ENCODE measurements at regions not wholly inside any gene's neighbourhood (a gene's known extent, or its start where the extent isn't known, plus 50 kb on each side); places are given as distances from the start of the nearest gene placed in this dataset.

- H3K4me2 ChIP-seq, result no peak overlapping the region
- no peaks in the 10 kb centered on the region; the same call in 1 of the 2 replicates for H3K4me1 ChIP-seq (replicated peaks; ENCODE audit: insufficient read depth)
- intact Hi-C loops (cut with micrococcal nuclease; ENCODE audit: unreplicated experiment), result no loop called here
- no peak for DNase-seq
- H3K36me3 ChIP-seq (ENCODE audit: low read depth), result no peaks in the 10 kb centered on the region
- no peaks in the 10 kb centered on the region for H4K20me1 ChIP-seq (ENCODE audit: insufficient read depth)
- H3F3A ChIP-seq (ENCODE audit: insufficient read depth, low read depth), result no peaks in the 10 kb centered on the region
- H3K27ac ChIP-seq, result no peak overlapping the region
- POLR2A ChIA-PET (ENCODE audit: unreplicated experiment), result interaction anchor here (0.6 kb wide), 1 partner anchor 12 kb away, joined by 3 read pairs; no protein-coding TSS in a partner anchor
- TF ChIP-seq, protein P1, sequence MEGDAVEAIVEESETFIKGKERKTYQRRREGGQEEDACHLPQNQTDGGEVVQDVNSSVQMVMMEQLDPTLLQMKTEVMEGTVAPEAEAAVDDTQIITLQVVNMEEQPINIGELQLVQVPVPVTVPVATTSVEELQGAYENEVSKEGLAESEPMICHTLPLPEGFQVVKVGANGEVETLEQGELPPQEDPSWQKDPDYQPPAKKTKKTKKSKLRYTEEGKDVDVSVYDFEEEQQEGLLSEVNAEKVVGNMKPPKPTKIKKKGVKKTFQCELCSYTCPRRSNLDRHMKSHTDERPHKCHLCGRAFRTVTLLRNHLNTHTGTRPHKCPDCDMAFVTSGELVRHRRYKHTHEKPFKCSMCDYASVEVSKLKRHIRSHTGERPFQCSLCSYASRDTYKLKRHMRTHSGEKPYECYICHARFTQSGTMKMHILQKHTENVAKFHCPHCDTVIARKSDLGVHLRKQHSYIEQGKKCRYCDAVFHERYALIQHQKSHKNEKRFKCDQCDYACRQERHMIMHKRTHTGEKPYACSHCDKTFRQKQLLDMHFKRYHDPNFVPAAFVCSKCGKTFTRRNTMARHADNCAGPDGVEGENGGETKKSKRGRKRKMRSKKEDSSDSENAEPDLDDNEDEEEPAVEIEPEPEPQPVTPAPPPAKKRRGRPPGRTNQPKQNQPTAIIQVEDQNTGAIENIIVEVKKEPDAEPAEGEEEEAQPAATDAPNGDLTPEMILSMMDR (conservative IDR thresholded peaks at IDR 0.05), result no peak
- no peak for TF ChIP-seq EZH2 (IDR thresholded peaks at IDR 0.05; ENCODE audit: low read depth)
- CTCF ChIA-PET, result no interaction called here
- BruUV-seq (replicated peaks), result no TSS peak
- H3K79me2 ChIP-seq (ENCODE audit: low read depth), result no peaks in the 10 kb centered on the region
- no peaks in the 10 kb centered on the region for H3K9me3 ChIP-seq (ENCODE audit: insufficient read depth, low read depth)
- H3K4me3 ChIP-seq, result no peak overlapping the region
- no peak overlapping the region for H2AFZ ChIP-seq
- no peaks in the 10 kb centered on the region; the same call in 1 of the 2 replicates for H3K9me2 ChIP-seq (ENCODE audit: insufficient read depth)
- H3K27me3 ChIP-seq (ENCODE audit: insufficient read depth, low read depth), result peaks cover 58% of the 10 kb centered on the region
Measured at GRCh38 chr2:222102575-222103349, 196.0 kb downstream of the PAX3 start.

DNA sequence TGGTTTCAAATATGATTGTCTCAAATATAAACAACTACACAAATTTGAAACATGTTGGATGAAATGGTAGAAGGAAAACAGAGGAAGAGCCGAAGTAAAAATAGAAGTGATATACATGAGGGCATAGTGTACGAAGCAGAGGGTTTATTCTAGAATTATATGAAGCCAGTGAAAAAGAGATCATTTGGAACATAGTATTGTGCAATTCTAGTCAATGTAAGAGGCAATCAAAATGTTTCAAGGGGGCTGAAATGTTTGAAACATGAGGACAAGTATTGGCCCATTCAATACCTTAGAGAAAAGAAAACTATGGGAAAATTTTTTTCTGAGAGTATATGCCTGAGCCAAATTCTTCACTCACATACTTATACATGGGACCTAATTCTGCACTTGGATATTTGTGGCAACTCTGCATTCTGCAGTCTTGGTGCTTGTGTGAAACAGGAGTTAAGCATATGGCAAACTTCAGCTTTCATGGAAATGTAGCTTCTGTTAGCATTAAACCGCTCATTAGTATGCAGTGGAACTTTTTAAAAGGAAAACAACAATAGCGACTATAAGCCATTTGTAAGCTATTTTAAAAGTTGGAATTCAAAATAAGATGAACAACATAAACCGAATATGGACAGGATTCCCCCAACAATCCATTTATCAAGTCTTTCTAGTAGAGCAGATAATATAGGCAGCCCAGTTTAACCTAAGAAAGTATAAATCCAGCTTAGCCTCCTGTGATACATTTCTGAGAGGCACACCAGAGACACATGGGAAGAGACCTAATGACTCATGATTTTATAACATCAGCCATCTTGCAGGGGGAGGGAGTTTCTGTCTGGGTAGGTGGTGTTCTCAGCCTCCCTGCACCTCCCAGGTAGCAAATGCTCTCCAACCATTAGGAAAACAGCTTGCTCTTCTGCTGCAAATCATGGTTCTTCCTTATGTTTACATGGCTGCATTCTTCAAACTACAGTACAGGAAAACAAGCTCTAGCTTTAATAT lies 197.8 kb downstream of the PAX3 start:
- CTCF ChIA-PET, result no interaction called here

DNA sequence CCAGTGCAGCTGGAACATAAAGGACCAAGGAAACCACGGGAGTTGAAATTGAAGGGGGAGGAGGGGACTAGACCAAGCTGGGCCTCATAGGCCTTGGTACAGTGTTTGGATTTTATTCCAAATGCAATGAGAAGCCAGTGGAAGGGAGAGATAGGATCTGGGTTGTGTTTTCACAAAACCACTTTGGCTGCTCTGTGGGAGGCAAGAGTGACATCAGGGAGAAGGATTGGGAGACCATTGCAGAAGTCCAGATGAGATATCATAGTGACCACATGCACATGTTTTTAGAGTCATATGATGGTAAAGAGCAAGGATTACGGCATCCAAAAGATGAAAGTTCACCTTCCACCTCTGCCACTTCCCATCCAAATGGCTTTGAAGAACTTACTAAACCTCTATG lies 210.2 kb downstream of the PAX3 start:
- Histone ChIP-seq H3K9me2 (ENCODE audit: insufficient read depth) (no peaks in the 10 kb centered on the region), H3K79me2 (ENCODE audit: low read depth) (no peaks in the 10 kb centered on the region), H3K27me3 (ENCODE audit: insufficient read depth, low read depth) (no peaks in the 10 kb centered on the region), H3K4me1 (replicated peaks; ENCODE audit: insufficient read depth) (no peaks in the 10 kb centered on the region), H3K4me3 (no peak overlapping the region), H3K9me3 (ENCODE audit: insufficient read depth, low read depth) (0 out of 2 replicates have a peak, but pooled peaks cover 8% of the 10 kb centered on the region), H2AFZ (no peak overlapping the region), H3K4me2 (no peak overlapping the region), H3F3A (ENCODE audit: insufficient read depth, low read depth) (no peaks in the 10 kb centered on the region), H3K27ac (no peak overlapping the region), H4K20me1 (ENCODE audit: insufficient read depth) (no peaks in the 10 kb centered on the region), H3K36me3 (ENCODE audit: low read depth) (no peaks in the 10 kb centered on the region)
- intact Hi-C loops (cut with micrococcal nuclease; ENCODE audit: unreplicated experiment), result no loop called here
- no peak for TF ChIP-seq EZH2 (IDR thresholded peaks at IDR 0.05; ENCODE audit: low read depth)
- TF ChIP-seq, protein P1 (conservative IDR thresholded peaks at IDR 0.05), result no peak
- ChIA-PET CTCF (no interaction called here), POLR2A (ENCODE audit: unreplicated experiment) (interaction anchor here (0.6 kb wide), 1 partner anchor 771 kb away, joined by 4 read pairs; no protein-coding TSS in a partner anchor)
- no TSS peak for BruUV-seq (replicated peaks)
- no peak for DNase-seq

More for the DNA sequence above, 197.8 kb downstream of the PAX3 start:
- no peaks in the 10 kb centered on the region for H3K79me2 ChIP-seq (ENCODE audit: low read depth)
- H3K9me2 ChIP-seq (ENCODE audit: insufficient read depth), result 0 out of 2 replicates have a peak, but pooled peaks cover 3% of the 10 kb centered on the region
- no peak for DNase-seq
- H2AFZ ChIP-seq, result no peak overlapping the region
- no TSS peak for BruUV-seq (replicated peaks)
- H3K4me2 ChIP-seq, result no peak overlapping the region
- peaks cover 59% of the 10 kb centered on the region for H3K27me3 ChIP-seq (ENCODE audit: insufficient read depth, low read depth)
- no peaks in the 10 kb centered on the region for H3K9me3 ChIP-seq (ENCODE audit: insufficient read depth, low read depth)
- no peaks in the 10 kb centered on the region; the same call in 1 of the 2 replicates for H3K4me1 ChIP-seq (replicated peaks; ENCODE audit: insufficient read depth)
- H3K27ac ChIP-seq, result no peak overlapping the region
- H3K36me3 ChIP-seq (ENCODE audit: low read depth), result no peaks in the 10 kb centered on the region
- no peaks in the 10 kb centered on the region for H4K20me1 ChIP-seq (ENCODE audit: insufficient read depth)
- TF ChIP-seq, protein P1 (conservative IDR thresholded peaks at IDR 0.05), result no peak
- TF ChIP-seq EZH2 (IDR thresholded peaks at IDR 0.05; ENCODE audit: low read depth), result no peak
- no peaks in the 10 kb centered on the region for H3F3A ChIP-seq (ENCODE audit: insufficient read depth, low read depth)
- H3K4me3 ChIP-seq, result no peak overlapping the region
- POLR2A ChIA-PET (ENCODE audit: unreplicated experiment), result no interaction called here
- intact Hi-C loops (cut with micrococcal nuclease; ENCODE audit: unreplicated experiment), result no loop called here

Measured in PC-9 (cell line).